ENCODE measurements at regions not wholly inside any gene's neighbourhood (a gene's known extent, or its start where the extent isn't known, plus 50 kb on each side); places are given as distances from the start of the nearest gene placed in this dataset.
A peak's percentile ranks its signal among the peaks of the same experiment; 100 is the strongest.

DNA sequence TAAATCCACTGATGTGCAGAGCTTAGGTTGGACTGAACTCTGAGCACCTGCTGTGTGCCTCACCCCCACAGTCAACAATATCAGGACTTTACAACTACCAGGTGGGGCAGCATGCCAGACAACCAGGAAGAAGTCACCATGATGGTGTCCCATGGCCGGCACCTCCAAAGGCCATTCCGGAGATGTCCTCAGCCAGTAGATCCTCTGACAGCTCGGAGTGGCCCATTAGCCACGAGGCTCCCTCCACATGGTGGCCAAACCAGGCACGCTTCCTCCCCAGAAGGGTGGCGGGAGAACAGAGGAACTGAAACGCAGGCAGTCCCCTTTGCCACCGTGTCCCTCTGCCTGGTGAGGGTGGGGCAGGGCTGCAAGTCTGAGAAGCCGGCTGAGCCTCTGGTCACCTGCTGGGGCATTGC lies 390.0 kb downstream of the TNS3 start:
- Histone ChIP-seq H3K27ac (ENCODE audit: low read length, poor library complexity, severe bottlenecking) (no peak overlapping the region), H2BK12ac (ENCODE audit: low read length in 2 of 2) (peak overlapping the region in 1 of 2 experiments; percentile 12), H3K4me1 (ENCODE audit: control insufficient read depth, insufficient read depth, low read depth, low read length) (no peaks in the 10 kb centered on the region), H3K9ac (ENCODE audit: low read length) (no peak overlapping the region), H3K27me3 (ENCODE audit: control insufficient read depth in 1 of 2, insufficient read depth in 1 of 2, low read length in 2 of 2) (peaks cover 16% of the 10 kb centered on the region in 2 experiments), H3K18ac (ENCODE audit: low read depth in 1 of 2, low read length in 2 of 2) (no peak overlapping the region), H3K4me2 (ENCODE audit: low read length, poor library complexity, severe bottlenecking) (no peak overlapping the region), H4K91ac (ENCODE audit: low read length) (peak overlapping the region; percentile 45), H2BK15ac (ENCODE audit: low read depth, poor library complexity, severe bottlenecking) (no peak overlapping the region), H3K4ac (ENCODE audit: low read depth in 1 of 2, low read length in 2 of 2) (no peak overlapping the region), H3K14ac (ENCODE audit: low read length in 2 of 2) (peak overlapping the region in 1 of 2 experiments; percentile 9), H2AK5ac (ENCODE audit: low read length, severe bottlenecking) (no peak overlapping the region), H3K23ac (ENCODE audit: low read length in 2 of 2) (no peak overlapping the region), H3K79me1 (replicated peaks; ENCODE audit: low read length, poor library complexity, severe bottlenecking) (no peaks in the 10 kb centered on the region), H3K9me3 (ENCODE audit: control insufficient read depth, low read length) (no peaks in the 10 kb centered on the region), H4K8ac (ENCODE audit: low read length) (no peak overlapping the region), H2BK5ac (ENCODE audit: low read depth, low read length, poor library complexity, severe bottlenecking) (no peak overlapping the region), H2AFZ (ENCODE audit: low read depth, low read length) (no peak overlapping the region), H3K4me3 (ENCODE audit: insufficient read depth in 1 of 2, low read depth in 1 of 2, low read length in 2 of 2) (no peak overlapping the region), H2BK120ac (ENCODE audit: low read depth, low read length) (no peak overlapping the region), H3K36me3 (ENCODE audit: control insufficient read depth in 1 of 2, insufficient read depth in 2 of 2, low read depth in 1 of 2, low read length in 2 of 2) (no peaks in the 10 kb centered on the region)
- WGBS, result 94% methylated on average over 9 of the region's 9 CpGs
- DNase-seq, result no peak

DNA sequence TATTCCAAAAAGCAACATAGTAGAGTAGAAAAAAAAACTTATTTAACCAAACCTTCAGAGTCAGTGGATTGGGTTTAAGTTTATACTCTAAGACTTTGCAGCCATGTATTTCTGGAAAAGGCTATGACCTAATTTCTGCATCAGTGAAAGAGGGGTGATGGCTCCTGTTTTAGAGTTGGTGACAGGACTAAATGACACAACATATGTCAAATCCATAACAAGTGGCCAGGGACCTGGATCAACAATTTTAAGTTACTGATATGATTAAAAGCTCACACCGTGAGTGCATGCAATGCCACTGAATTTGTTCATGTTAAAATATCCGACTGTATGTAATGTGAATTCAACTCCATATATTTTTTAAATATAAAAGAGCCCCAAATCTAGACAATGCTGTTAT lies 390.6 kb downstream of the TNS3 start:
- H3K18ac ChIP-seq (ENCODE audit: low read depth in 1 of 2, low read length in 2 of 2), result no peak overlapping the region
- WGBS, result no CpG with 5 or more reads among the region's 2 CpGs

DNA sequence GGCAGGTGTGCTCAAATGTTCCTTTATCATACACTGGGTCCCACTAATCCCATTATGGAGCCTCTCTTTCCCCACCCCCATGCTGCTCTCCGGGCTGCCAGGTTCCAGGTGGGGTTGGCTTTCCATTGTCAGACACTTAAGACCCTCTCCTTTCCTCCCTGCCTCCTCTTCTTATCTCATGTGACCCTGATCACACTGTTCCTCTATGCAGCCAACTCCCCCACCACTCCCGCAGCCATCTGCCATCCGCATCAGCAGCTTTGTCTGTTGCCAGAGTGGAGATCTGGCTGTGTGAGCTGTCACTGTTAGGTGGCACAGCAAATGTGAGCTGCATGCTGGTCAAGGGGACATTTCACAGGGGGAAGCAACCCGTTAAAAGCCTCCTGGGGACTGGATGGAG lies 391.4 kb downstream of the TNS3 start:
- H2BK12ac ChIP-seq (ENCODE audit: low read length in 2 of 2), result no peak overlapping the region
- H3K27ac ChIP-seq (ENCODE audit: low read length, poor library complexity, severe bottlenecking), result no peak overlapping the region
- no peak overlapping the region for H3K14ac ChIP-seq (ENCODE audit: low read length in 2 of 2)
- no peaks in the 10 kb centered on the region for H3K79me1 ChIP-seq (replicated peaks; ENCODE audit: low read length, poor library complexity, severe bottlenecking)
- H3K36me3 ChIP-seq (ENCODE audit: control insufficient read depth in 1 of 2, insufficient read depth in 2 of 2, low read depth in 1 of 2, low read length in 2 of 2), result no peaks in the 10 kb centered on the region
- H2AFZ ChIP-seq (ENCODE audit: low read depth, low read length), result no peak overlapping the region
- H3K4ac ChIP-seq (ENCODE audit: low read depth in 1 of 2, low read length in 2 of 2), result no peak overlapping the region
- 69% methylated on average over 4 of the region's 4 CpGs for WGBS
- no peaks in the 10 kb centered on the region for H3K9me3 ChIP-seq (ENCODE audit: control insufficient read depth, low read length)
- H4K8ac ChIP-seq (ENCODE audit: low read length), result peak overlapping the region; percentile 4
- no peak overlapping the region for H3K4me2 ChIP-seq (ENCODE audit: low read length, poor library complexity, severe bottlenecking)
- no peak overlapping the region for H4K91ac ChIP-seq (ENCODE audit: low read length)
- H3K9ac ChIP-seq (ENCODE audit: low read length), result no peak overlapping the region
- H3K23ac ChIP-seq (ENCODE audit: low read length in 2 of 2), result no peak overlapping the region
- no peak overlapping the region for H2BK15ac ChIP-seq (ENCODE audit: low read depth, poor library complexity, severe bottlenecking)
- H3K27me3 ChIP-seq (ENCODE audit: control insufficient read depth in 1 of 2, insufficient read depth in 1 of 2, low read length in 2 of 2), result peaks cover 19% of the 10 kb centered on the region in 2 experiments
- H2BK5ac ChIP-seq (ENCODE audit: low read depth, low read length, poor library complexity, severe bottlenecking), result no peak overlapping the region
- DNase-seq, result no peak
- H3K18ac ChIP-seq (ENCODE audit: low read depth in 1 of 2, low read length in 2 of 2), result no peak overlapping the region
- no peak overlapping the region for H2BK120ac ChIP-seq (ENCODE audit: low read depth, low read length)
- no peak overlapping the region for H3K4me3 ChIP-seq (ENCODE audit: insufficient read depth in 1 of 2, low read depth in 1 of 2, low read length in 2 of 2)
- no peak overlapping the region for H2AK5ac ChIP-seq (ENCODE audit: low read length, severe bottlenecking)
- no peaks in the 10 kb centered on the region for H3K4me1 ChIP-seq (ENCODE audit: control insufficient read depth, insufficient read depth, low read depth, low read length)

More for the DNA sequence above, 390.6 kb downstream of the TNS3 start:
- no peak overlapping the region for H2BK120ac ChIP-seq (ENCODE audit: low read depth, low read length)
- H3K9me3 ChIP-seq (ENCODE audit: control insufficient read depth, low read length), result no peaks in the 10 kb centered on the region
- no peak overlapping the region for H2AK5ac ChIP-seq (ENCODE audit: low read length, severe bottlenecking)
- H3K27me3 ChIP-seq (ENCODE audit: control insufficient read depth in 1 of 2, insufficient read depth in 1 of 2, low read length in 2 of 2), result peaks cover 16% of the 10 kb centered on the region in 2 experiments
- no peak overlapping the region for H3K9ac ChIP-seq (ENCODE audit: low read length)
- H3K27ac ChIP-seq (ENCODE audit: low read length, poor library complexity, severe bottlenecking), result no peak overlapping the region
- no peak overlapping the region for H2BK5ac ChIP-seq (ENCODE audit: low read depth, low read length, poor library complexity, severe bottlenecking)
- no peak overlapping the region for H2BK15ac ChIP-seq (ENCODE audit: low read depth, poor library complexity, severe bottlenecking)
- H4K91ac ChIP-seq (ENCODE audit: low read length), result no peak overlapping the region
- H3K4me3 ChIP-seq (ENCODE audit: insufficient read depth in 1 of 2, low read depth in 1 of 2, low read length in 2 of 2), result no peak overlapping the region
- no peak overlapping the region for H3K4ac ChIP-seq (ENCODE audit: low read depth in 1 of 2, low read length in 2 of 2)
- no peak overlapping the region for H2AFZ ChIP-seq (ENCODE audit: low read depth, low read length)
- no peak overlapping the region for H2BK12ac ChIP-seq (ENCODE audit: low read length in 2 of 2)
- no peaks in the 10 kb centered on the region for H3K36me3 ChIP-seq (ENCODE audit: control insufficient read depth in 1 of 2, insufficient read depth in 2 of 2, low read depth in 1 of 2, low read length in 2 of 2)
- H3K23ac ChIP-seq (ENCODE audit: low read length in 2 of 2), result no peak overlapping the region
- no peak overlapping the region for H3K4me2 ChIP-seq (ENCODE audit: low read length, poor library complexity, severe bottlenecking)
- no peak overlapping the region for H3K14ac ChIP-seq (ENCODE audit: low read length in 2 of 2)
- no peak for DNase-seq
- H3K79me1 ChIP-seq (replicated peaks; ENCODE audit: low read length, poor library complexity, severe bottlenecking), result no peaks in the 10 kb centered on the region
- no peaks in the 10 kb centered on the region for H3K4me1 ChIP-seq (ENCODE audit: control insufficient read depth, insufficient read depth, low read depth, low read length)
- H4K8ac ChIP-seq (ENCODE audit: low read length), result no peak overlapping the region

DNA sequence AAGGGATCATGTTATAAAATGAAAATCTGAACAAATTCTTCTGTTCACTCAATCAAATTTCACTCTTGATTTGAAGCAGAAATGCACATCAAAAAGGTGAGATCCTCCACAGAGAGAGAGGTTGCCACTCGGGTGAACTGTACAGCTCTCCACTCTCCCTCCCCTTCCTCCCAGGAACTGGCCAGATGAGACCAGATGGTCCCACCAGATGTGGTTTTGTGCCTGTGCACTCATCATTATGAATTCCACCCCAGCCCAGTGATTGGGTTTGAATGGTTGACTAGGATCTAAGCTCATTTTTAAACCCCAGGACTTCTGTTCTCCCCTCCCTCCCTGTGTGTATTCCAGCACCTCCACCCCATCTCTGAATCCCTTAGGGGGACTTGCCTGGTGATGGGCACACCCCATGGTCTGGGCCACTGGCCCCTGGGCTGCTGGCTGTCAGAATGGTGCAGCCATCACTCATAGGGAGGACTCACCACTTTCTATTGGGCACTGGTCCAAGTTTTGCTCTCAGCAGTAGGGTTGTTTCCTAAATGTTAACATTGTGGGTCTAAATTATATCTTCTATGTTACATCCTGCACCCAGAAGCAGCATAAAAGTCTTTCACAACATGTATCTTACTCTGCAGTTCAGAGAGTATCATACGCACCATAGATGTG lies 393.1 kb downstream of the TNS3 start:
- H3K9ac ChIP-seq (ENCODE audit: low read length), result no peak overlapping the region
- DNase-seq, result no peak
- no peak overlapping the region for H2BK15ac ChIP-seq (ENCODE audit: low read depth, poor library complexity, severe bottlenecking)
- H2AFZ ChIP-seq (ENCODE audit: low read depth, low read length), result no peak overlapping the region
- H2AK5ac ChIP-seq (ENCODE audit: low read length, severe bottlenecking), result no peak overlapping the region
- H3K27me3 ChIP-seq (ENCODE audit: control insufficient read depth in 1 of 2, insufficient read depth in 1 of 2, low read length in 2 of 2), result peaks cover 19% of the 10 kb centered on the region in 2 experiments
- H2BK120ac ChIP-seq (ENCODE audit: low read depth, low read length), result no peak overlapping the region
- no peak overlapping the region for H4K91ac ChIP-seq (ENCODE audit: low read length)
- H3K9me3 ChIP-seq (ENCODE audit: control insufficient read depth, low read length), result no peaks in the 10 kb centered on the region
- H3K18ac ChIP-seq (ENCODE audit: low read depth in 1 of 2, low read length in 2 of 2), result no peak overlapping the region
- H3K27ac ChIP-seq (ENCODE audit: low read length, poor library complexity, severe bottlenecking), result no peak overlapping the region
- no peak overlapping the region for H3K4me2 ChIP-seq (ENCODE audit: low read length, poor library complexity, severe bottlenecking)
- H4K8ac ChIP-seq (ENCODE audit: low read length), result peak overlapping the region; percentile 15
- H2BK5ac ChIP-seq (ENCODE audit: low read depth, low read length, poor library complexity, severe bottlenecking), result no peak overlapping the region
- 64% methylated on average over 1 of the region's 2 CpGs for WGBS
- H3K36me3 ChIP-seq (ENCODE audit: control insufficient read depth in 1 of 2, insufficient read depth in 2 of 2, low read depth in 1 of 2, low read length in 2 of 2), result no peaks in the 10 kb centered on the region
- no peaks in the 10 kb centered on the region for H3K4me1 ChIP-seq (ENCODE audit: control insufficient read depth, insufficient read depth, low read depth, low read length)
- H3K4ac ChIP-seq (ENCODE audit: low read depth in 1 of 2, low read length in 2 of 2), result no peak overlapping the region
- no peak overlapping the region for H2BK12ac ChIP-seq (ENCODE audit: low read length in 2 of 2)
- H3K79me1 ChIP-seq (replicated peaks; ENCODE audit: low read length, poor library complexity, severe bottlenecking), result no peaks in the 10 kb centered on the region
- no peak overlapping the region for H3K4me3 ChIP-seq (ENCODE audit: insufficient read depth in 1 of 2, low read depth in 1 of 2, low read length in 2 of 2)
- no peak overlapping the region for H3K23ac ChIP-seq (ENCODE audit: low read length in 2 of 2)
- H3K14ac ChIP-seq (ENCODE audit: low read length in 2 of 2), result no peak overlapping the region

Data from mesenchymal stem cell (in vitro differentiated cells and primary cell).